HEK293 (cell line): ENCODE measurements at regions not wholly inside any gene's neighbourhood (a gene's known extent, or its start where the extent isn't known, plus 50 kb on each side); places are given as distances from the start of the nearest gene placed in this dataset.

ENCODE experiments used
- CTCF ChIP-seq: fragments of 450-650 bp; formaldehyde crosslinking; IDR thresholded peaks from 2 replicates; pipeline ENCODE4 v1.5.1; 2016; ENCODE audit warnings: missing biosample characterization, missing genetic modification characterization
- TCF7L2 ChIP-seq: IDR thresholded peaks from 2 replicates; pipeline ENCODE4 v1.6.1; 2011; ENCODE audit warnings: low read depth, mild to moderate bottlenecking, inconsistent platforms, low read length, moderate library complexity, borderline replicate concordance
- ZBTB17 ChIP-seq: fragments of 450-650 bp; formaldehyde crosslinking; IDR thresholded peaks from 2 replicates; pipeline ENCODE4 v1.5.1; 2016; ENCODE audit warnings: missing biosample characterization, missing genetic modification characterization
- ZNF211 ChIP-seq: fragments of 450-650 bp; formaldehyde crosslinking; IDR thresholded peaks from 2 replicates; pipeline ENCODE4 v1.5.1; 2016; ENCODE audit warnings: low read depth, missing biosample characterization, missing genetic modification characterization
- ZNF324 ChIP-seq: fragments of 450-650 bp; formaldehyde crosslinking; IDR thresholded peaks from 2 replicates; pipeline ENCODE4 v1.5.1; 2016; ENCODE audit warnings: missing biosample characterization, missing genetic modification characterization
- ZNF423 ChIP-seq: fragments of 450-650 bp; formaldehyde crosslinking; IDR thresholded peaks from 2 replicates; pipeline ENCODE4 v1.5.1; 2016; ENCODE audit warnings: missing biosample characterization, missing genetic modification characterization

GRCh38 chr1:14504517-14504916, 94.0 kb upstream of the KAZN start:
- TF ChIP-seq CTCF (tag by site-specific recombination) (no peak), ZNF211 (tag by site-specific recombination) (no peak), ZBTB17 (tag by site-specific recombination) (no peak), ZNF324 (tag by site-specific recombination) (no peak), ZNF423 (tag by site-specific recombination) (no peak), TCF7L2 (no peak)
